HG03342 (cell line): ENCODE measurements at regions not wholly inside any gene's neighbourhood (a gene's known extent, or its start where the extent isn't known, plus 50 kb on each side); places are given as distances from the start of the nearest gene placed in this dataset.

Source experiments
- ATAC-seq: cut with Tn5 transposase; IDR thresholded peaks from one replicate; pipeline ENCODE4 v1.9.1; 2021; ENCODE audit warnings: mild to moderate bottlenecking, moderate library complexity; ENCODE audit not compliant: unreplicated experiment

DNA sequence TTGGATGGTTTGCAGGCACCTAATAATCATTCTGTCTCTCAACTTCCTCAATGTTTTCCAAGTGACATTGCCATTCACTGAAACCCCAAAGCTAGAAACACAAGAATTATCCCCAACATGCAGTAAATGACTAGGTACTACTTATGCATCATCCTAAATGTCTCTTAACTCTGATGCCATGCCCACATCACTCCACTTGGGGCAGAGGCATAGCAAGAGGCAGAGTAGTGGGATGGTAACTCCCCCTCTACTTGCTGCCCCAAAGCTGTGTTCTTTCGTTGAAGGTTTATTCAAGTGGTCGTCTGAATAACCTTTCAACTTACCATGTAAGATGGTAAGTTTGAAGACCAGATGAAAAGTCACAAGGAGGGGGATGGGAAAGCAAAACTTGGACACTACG lies 77.9 kb upstream of the SOX5 start:
- ATAC-seq = no peak

GRCh38 chr12:24025153-24025798 lies 75.8 kb upstream of the SOX5 start:
- no peak for ATAC-seq

- no peak for ATAC-seq
Observed at GRCh38 chr12:24023081-24023480, 73.6 kb upstream of the SOX5 start.

DNA sequence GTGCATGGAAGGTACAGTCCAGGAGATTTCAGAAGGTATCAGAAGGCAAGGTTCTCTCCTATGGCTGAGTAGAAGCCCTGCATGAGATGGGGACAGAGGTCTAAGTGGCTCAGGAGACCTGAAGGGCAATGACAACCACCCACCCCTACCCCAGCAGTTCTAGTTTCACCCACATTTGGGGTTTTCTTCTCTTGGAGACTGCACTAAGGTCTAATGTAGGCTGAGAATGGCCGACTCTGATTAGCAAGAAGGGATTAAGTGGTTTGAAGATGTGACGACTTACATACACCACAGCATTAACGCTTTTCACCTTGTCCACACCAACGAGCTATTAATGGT lies 71.7 kb upstream of the SOX5 start:
- ATAC-seq = no peak

GRCh38 chr12:24020397-24021163 lies 71.1 kb upstream of the SOX5 start:
- ATAC-seq = no peak

GRCh38 chr12:24015833-24016160 lies 66.3 kb upstream of the SOX5 start:
- ATAC-seq = no peak

- no peak for ATAC-seq
Observed at GRCh38 chr12:24014915-24015832, 65.7 kb upstream of the SOX5 start.

DNA sequence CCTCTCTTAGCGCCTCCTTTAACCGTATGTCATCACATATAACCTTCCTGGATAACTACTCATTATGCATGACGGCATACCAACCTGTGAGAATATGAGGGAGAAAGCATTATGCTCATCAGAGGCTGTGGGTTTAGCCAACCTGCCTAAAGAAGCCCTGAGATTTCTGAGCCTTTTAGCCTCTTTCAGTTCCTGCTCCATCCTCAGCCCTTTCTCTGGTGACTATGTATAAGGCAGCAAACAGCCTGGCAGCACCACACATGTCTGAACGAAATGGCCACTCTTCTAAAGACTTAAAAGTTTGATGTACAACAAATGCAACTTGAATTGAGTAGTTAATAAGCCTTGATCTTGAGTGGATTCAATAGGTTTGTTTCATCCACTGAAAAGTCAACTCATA lies 64.8 kb upstream of the SOX5 start:
- ATAC-seq = no peak

GRCh38 chr12:24012528-24012927 lies 63.1 kb upstream of the SOX5 start:
- ATAC-seq = no peak

DNA sequence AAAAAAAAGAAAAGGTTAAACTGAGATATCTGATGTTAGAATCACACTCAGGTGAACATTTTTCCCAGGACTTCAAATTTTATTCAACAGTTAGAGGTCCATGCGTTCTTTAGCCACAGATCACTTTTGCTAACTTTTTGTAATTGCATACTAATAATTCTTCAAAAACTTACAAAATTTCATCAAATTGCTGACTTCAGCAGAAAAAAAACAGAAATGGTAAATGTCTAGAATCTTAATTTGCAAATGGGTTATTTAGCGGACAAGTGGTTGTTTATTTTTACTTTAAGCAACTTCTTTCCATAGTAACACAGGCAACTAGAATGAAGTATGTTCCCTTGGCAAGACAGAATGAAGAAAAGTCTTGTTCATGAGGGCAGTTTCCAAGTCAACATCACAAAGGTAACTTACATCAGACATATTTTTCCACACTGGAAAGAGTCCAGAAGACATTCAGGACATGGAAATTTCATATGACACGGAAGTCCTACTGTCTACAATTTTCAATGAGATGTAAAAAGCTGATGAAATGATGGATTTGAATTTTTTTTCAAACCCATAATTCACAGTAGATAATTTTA lies 62.5 kb upstream of the SOX5 start:
- ATAC-seq = no peak

DNA sequence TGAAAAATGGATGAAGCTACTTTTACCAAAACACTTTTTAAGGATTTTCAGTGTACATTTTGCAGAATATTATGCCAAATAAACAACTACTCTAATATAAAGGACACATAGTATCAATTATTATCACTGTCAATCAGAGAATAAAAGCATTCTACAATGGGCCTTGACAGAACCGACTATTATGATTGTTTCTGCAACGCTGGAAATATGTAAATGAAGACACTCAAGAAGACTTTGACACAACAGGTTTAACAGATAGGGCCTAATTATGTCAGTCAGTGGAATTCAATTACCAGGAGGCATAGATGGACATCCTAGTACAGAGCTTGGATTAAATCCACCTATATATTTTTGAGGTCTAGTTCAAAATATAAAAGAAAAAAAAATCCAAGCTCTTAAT lies 58.7 kb upstream of the SOX5 start:
- no peak for ATAC-seq
